Ishikawa (cell line): ENCODE measurements at regions not wholly inside any gene's neighbourhood (a gene's known extent, or its start where the extent isn't known, plus 50 kb on each side); places are given as distances from the start of the nearest gene placed in this dataset.

Experiments used
- CEBPB ChIP-seq: IDR thresholded peaks from 2 replicates; pipeline ENCODE4 v1.6.1; 2012
- CREB1 ChIP-seq: IDR thresholded peaks from 2 replicates; pipeline ENCODE4 v1.6.1; 2012; ENCODE audit warnings: low read depth
- EGR1 ChIP-seq: IDR thresholded peaks from 2 replicates; pipeline ENCODE4 v1.6.1; 2012
- EP300 ChIP-seq: IDR thresholded peaks from 2 replicates; pipeline ENCODE4 v1.6.1; 2012; ENCODE audit warnings: borderline replicate concordance
- FOXM1 ChIP-seq: IDR thresholded peaks from 2 replicates; pipeline ENCODE4 v1.6.1; 2012; ENCODE audit warnings: low read depth, borderline replicate concordance
- NFIC ChIP-seq: IDR thresholded peaks from 2 replicates; pipeline ENCODE4 v1.6.1; 2012
- RAD21 ChIP-seq: IDR thresholded peaks from 2 replicates; pipeline ENCODE4 v1.6.1; 2012; ENCODE audit warnings: low read depth
- TAF1 ChIP-seq: IDR thresholded peaks from 2 replicates; pipeline ENCODE4 v1.6.1; 2012; ENCODE audit warnings: low read depth, mild to moderate bottlenecking
- TCF12 ChIP-seq: IDR thresholded peaks from 2 replicates; pipeline ENCODE4 v1.6.1; 2012; ENCODE audit warnings: low read depth
- TEAD4 ChIP-seq: IDR thresholded peaks from 2 replicates; pipeline ENCODE4 v1.6.1; 2012
- YY1 ChIP-seq: IDR thresholded peaks from 2 replicates; pipeline ENCODE4 v1.6.1; 2012; ENCODE audit warnings: low read depth
- ZBTB7A ChIP-seq: IDR thresholded peaks from 2 replicates; pipeline ENCODE4 v1.6.1; 2012; ENCODE audit warnings: low read depth
- TF ChIP-seq, protein P1 (sequence below): IDR thresholded peaks from 2 replicates; pipeline ENCODE4 v1.6.1; 2012
- TF ChIP-seq, protein P2 (sequence below): IDR thresholded peaks from 2 replicates; pipeline ENCODE4 v1.6.1; 2012
- TF ChIP-seq, protein P3 (sequence below): IDR thresholded peaks from 2 replicates; pipeline ENCODE4 v1.6.1; 2012; ENCODE audit warnings: low read depth, mild to moderate bottlenecking

DNA sequence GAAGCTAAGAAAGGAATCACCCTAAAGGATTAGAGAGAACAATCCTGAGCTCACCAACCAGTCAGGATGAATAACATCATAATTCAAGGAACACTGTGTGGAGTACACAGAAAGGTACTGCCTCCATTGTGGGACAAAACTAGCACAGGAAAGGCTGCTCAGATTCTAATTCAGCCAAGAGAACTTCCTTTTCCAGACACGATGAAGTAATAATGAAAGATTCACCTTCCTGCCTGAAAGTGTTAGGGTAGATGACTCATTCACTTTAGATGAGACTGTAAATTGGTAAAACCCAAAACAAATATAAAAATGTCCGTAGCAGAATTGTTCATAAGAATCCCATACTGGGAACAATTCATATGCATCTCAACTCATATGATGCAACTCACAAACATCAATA, 167.2 kb downstream of the CDC14C start:
- no peak for TF ChIP-seq RAD21
- TF ChIP-seq TAF1, result no peak
- no peak for TF ChIP-seq NFIC
- no peak for TF ChIP-seq ZBTB7A
- TF ChIP-seq FOXM1, result no peak
- TF ChIP-seq, protein P1, sequence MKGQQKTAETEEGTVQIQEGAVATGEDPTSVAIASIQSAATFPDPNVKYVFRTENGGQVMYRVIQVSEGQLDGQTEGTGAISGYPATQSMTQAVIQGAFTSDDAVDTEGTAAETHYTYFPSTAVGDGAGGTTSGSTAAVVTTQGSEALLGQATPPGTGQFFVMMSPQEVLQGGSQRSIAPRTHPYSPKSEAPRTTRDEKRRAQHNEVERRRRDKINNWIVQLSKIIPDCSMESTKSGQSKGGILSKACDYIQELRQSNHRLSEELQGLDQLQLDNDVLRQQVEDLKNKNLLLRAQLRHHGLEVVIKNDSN, result no peak
- no peak for TF ChIP-seq YY1
- no peak for TF ChIP-seq CEBPB
- TF ChIP-seq TCF12, result no peak
- no peak for TF ChIP-seq EGR1
- no peak for TF ChIP-seq CREB1

DNA sequence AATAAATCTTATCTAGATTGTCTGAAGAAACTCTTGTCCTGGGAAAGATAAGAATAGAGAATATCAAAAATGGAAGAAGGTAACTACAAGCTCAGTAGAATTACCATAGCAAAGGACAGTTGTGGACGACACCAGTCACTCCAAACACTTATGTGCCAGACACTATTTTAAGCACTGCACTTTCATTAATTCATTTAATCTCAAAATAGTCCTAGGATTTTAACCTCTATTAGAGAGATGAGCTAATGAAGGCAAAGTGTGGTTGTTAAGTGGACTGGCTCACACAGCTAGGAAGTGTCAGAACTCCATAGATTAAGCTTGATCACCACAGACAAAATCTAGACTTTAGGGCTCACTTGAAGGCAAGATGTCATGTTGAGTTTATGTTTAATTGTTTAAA, 168.9 kb downstream of the CDC14C start:
- TF ChIP-seq NFIC, result no peak
- no peak for TF ChIP-seq CEBPB
- no peak for TF ChIP-seq ZBTB7A
- no peak for TF ChIP-seq EP300
- no peak for TF ChIP-seq FOXM1

DNA sequence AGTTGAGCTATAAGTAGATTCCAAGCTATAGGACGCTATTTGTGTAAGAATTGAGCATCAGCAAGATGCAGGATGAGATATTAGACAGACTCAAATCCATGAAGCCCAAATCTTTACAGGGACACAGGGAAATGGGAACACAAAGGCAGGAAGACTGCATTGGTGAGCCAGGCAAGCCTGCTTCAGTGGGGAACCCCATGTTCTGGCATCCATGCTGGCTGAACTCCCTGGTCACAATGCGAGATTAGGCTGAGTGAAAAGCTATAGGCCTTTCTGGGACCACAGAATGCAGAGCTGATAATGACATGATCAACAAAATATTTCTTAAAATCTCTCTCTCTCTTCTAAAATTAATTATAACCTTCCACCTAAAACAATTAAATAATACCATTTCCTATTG, 170.5 kb downstream of the CDC14C start:
- TF ChIP-seq, protein P1, result no peak
- no peak for TF ChIP-seq TCF12
- no peak for TF ChIP-seq ZBTB7A
- TF ChIP-seq TAF1, result no peak
- TF ChIP-seq RAD21, result no peak
- no peak for TF ChIP-seq TEAD4
- no peak for TF ChIP-seq EGR1
- TF ChIP-seq, protein P2, sequence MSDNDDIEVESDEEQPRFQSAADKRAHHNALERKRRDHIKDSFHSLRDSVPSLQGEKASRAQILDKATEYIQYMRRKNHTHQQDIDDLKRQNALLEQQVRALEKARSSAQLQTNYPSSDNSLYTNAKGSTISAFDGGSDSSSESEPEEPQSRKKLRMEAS, result no peak
- no peak for TF ChIP-seq EP300

DNA sequence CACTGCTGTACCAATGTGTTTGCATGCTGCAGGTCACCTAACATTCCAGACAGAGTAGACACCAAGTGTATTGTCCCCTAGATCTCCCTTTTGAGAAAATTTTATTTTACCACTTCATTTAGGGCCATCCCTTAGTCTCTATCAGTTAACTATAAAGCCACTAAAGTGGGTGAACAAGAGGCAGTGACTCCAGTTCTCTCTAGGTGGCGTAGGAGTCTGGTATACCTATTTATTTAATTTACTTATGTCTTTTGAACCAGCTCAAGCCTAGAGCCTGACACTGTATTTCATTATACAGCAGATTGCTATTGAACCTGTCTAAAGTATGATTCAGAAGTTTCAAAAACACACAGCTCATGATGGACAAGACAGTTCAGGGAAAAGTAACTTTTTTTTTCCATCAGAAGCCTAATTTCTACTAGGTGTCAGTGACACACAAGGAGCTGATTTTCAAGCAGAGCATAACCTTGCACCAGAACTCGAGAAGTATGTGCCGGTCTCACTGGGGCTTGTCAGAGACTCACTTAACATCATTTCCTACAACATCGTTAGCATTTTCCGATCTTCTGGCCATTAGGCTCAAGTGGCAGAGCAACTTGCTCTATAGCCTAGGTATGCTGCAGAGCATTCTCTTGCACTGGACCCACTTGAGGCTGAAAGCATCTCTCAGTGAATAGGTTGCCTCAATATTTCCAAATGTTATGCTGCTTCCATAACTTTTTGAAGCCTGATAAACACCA, 175.4 kb downstream of the CDC14C start:
- TF ChIP-seq TCF12, result no peak
- TF ChIP-seq, protein P3, sequence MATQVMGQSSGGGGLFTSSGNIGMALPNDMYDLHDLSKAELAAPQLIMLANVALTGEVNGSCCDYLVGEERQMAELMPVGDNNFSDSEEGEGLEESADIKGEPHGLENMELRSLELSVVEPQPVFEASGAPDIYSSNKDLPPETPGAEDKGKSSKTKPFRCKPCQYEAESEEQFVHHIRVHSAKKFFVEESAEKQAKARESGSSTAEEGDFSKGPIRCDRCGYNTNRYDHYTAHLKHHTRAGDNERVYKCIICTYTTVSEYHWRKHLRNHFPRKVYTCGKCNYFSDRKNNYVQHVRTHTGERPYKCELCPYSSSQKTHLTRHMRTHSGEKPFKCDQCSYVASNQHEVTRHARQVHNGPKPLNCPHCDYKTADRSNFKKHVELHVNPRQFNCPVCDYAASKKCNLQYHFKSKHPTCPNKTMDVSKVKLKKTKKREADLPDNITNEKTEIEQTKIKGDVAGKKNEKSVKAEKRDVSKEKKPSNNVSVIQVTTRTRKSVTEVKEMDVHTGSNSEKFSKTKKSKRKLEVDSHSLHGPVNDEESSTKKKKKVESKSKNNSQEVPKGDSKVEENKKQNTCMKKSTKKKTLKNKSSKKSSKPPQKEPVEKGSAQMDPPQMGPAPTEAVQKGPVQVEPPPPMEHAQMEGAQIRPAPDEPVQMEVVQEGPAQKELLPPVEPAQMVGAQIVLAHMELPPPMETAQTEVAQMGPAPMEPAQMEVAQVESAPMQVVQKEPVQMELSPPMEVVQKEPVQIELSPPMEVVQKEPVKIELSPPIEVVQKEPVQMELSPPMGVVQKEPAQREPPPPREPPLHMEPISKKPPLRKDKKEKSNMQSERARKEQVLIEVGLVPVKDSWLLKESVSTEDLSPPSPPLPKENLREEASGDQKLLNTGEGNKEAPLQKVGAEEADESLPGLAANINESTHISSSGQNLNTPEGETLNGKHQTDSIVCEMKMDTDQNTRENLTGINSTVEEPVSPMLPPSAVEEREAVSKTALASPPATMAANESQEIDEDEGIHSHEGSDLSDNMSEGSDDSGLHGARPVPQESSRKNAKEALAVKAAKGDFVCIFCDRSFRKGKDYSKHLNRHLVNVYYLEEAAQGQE, result no peak
- no peak for TF ChIP-seq EGR1
- no peak for TF ChIP-seq CREB1
- no peak for TF ChIP-seq EP300
- no peak for TF ChIP-seq RAD21
- TF ChIP-seq TAF1, result no peak
- TF ChIP-seq, protein P2, result no peak
- TF ChIP-seq, protein P1, result no peak
- TF ChIP-seq FOXM1, result no peak

DNA sequence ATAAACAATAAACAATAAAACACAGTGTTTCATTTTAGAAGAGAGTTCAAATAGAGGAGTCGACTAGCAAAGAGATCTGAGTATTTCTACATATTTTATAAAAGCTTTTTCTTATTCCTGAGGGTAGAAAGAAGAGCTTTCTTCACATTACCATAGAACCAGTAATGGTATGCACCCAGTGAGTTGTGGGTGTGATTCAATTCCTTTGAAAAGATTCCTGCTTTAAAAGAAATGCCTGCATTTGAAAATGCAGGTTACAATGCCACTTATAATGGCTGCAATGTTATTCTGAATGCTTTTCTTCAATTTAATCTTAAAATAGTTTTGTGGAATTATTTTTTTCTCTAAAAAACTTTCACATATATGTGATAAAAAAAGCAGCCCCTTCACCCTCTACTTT, 178.1 kb downstream of the CDC14C start:
- TF ChIP-seq ZBTB7A (no peak), FOXM1 (no peak), NFIC (no peak), YY1 (no peak), EGR1 (no peak), TEAD4 (no peak), CREB1 (no peak), EP300 (no peak), TAF1 (no peak), RAD21 (no peak), TCF12 (no peak), CEBPB (no peak)
- TF ChIP-seq, protein P2, result no peak
- TF ChIP-seq, protein P1, result no peak
- TF ChIP-seq, protein P3, result no peak
